ENCODE measurements at regions not wholly inside any gene's neighbourhood (a gene's known extent, or its start where the extent isn't known, plus 50 kb on each side); places are given as distances from the start of the nearest gene placed in this dataset.

GRCh38 chr18:78105611-78106010 is 856.0 kb downstream of the GALR1 start (continued):
- TF ChIP-seq TSHZ2 (CRISPR knock-in tag; IDR thresholded peaks at IDR 0.05) (no peak), ZNF70 (CRISPR knock-in tag; IDR thresholded peaks at IDR 0.05) (no peak), PPARA (CRISPR knock-in tag; IDR thresholded peaks at IDR 0.05; ENCODE audit: borderline replicate concordance) (no peak), BACH2 (CRISPR knock-in tag; IDR thresholded peaks at IDR 0.05; ENCODE audit: borderline replicate concordance) (no peak), TOX (CRISPR knock-in tag; IDR thresholded peaks at IDR 0.05; ENCODE audit: borderline replicate concordance) (no peak), OSR1 (CRISPR knock-in tag; IDR thresholded peaks at IDR 0.05) (no peak)

DNA sequence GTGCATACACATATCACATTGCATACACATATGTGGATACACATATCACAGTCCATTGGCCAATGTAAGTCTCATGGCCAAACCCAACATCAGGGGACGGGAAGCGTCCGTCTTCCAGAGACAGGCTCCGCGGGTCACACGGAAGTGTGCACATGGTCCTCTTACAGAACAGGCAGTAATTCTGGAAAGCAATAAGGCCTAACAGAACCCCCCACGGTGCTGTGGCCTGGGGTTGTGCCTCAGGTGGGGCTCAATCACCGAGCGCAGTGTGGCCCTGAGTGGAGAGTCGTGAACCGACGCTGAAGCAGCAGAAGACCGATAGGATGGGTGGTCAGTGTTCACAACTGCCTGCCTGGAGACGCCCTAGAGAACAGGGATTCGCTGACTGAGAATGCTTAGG is 857.3 kb downstream of the GALR1 start:
- TF ChIP-seq ZNF70 (CRISPR knock-in tag; IDR thresholded peaks at IDR 0.05) = no peak
- no peak for TF ChIP-seq TSHZ2 (CRISPR knock-in tag; IDR thresholded peaks at IDR 0.05)
- no peak for TF ChIP-seq ZC3H10 (CRISPR knock-in tag; IDR thresholded peaks at IDR 0.05)
- TF ChIP-seq ISL1 (CRISPR knock-in tag; IDR thresholded peaks at IDR 0.05) = no peak
- no peak for TF ChIP-seq SNAI2 (CRISPR knock-in tag; IDR thresholded peaks at IDR 0.05)
- TF ChIP-seq ESRRG (CRISPR knock-in tag; IDR thresholded peaks at IDR 0.05) = no peak
- TF ChIP-seq ZFP30 (CRISPR knock-in tag; IDR thresholded peaks at IDR 0.05) = no peak
- no peak for TF ChIP-seq TCF4 (CRISPR knock-in tag; IDR thresholded peaks at IDR 0.05; ENCODE audit: borderline replicate concordance)
- TF ChIP-seq ZNF565 (CRISPR knock-in tag; conservative IDR thresholded peaks at IDR 0.05; ENCODE audit: low read depth) = no peak
- TF ChIP-seq BACH2 (CRISPR knock-in tag; IDR thresholded peaks at IDR 0.05; ENCODE audit: borderline replicate concordance) = no peak
- no peak for TF ChIP-seq GLIS3 (CRISPR knock-in tag; IDR thresholded peaks at IDR 0.05)
- ATAC-seq = no peak

GRCh38 chr18:78107363-78107762 is 857.7 kb downstream of the GALR1 start:
- TF ChIP-seq GLIS3 (CRISPR knock-in tag; IDR thresholded peaks at IDR 0.05) = no peak
- no peak for TF ChIP-seq TOX (CRISPR knock-in tag; IDR thresholded peaks at IDR 0.05; ENCODE audit: borderline replicate concordance)
- TF ChIP-seq ZNF8 (CRISPR knock-in tag; IDR thresholded peaks at IDR 0.05) = no peak
- TF ChIP-seq TCF4 (CRISPR knock-in tag; IDR thresholded peaks at IDR 0.05; ENCODE audit: borderline replicate concordance) = no peak
- no peak for TF ChIP-seq SNAI2 (CRISPR knock-in tag; IDR thresholded peaks at IDR 0.05)
- no peak for TF ChIP-seq ISL1 (CRISPR knock-in tag; IDR thresholded peaks at IDR 0.05)
- TF ChIP-seq CREB5 (CRISPR knock-in tag; IDR thresholded peaks at IDR 0.05; ENCODE audit: low read depth) = no peak
- no peak for TF ChIP-seq PPARA (CRISPR knock-in tag; IDR thresholded peaks at IDR 0.05; ENCODE audit: borderline replicate concordance)
- TF ChIP-seq ZNF565 (CRISPR knock-in tag; conservative IDR thresholded peaks at IDR 0.05; ENCODE audit: low read depth) = no peak
- TF ChIP-seq ZC3H10 (CRISPR knock-in tag; IDR thresholded peaks at IDR 0.05) = no peak
- no peak for TF ChIP-seq TSHZ2 (CRISPR knock-in tag; IDR thresholded peaks at IDR 0.05)
- TF ChIP-seq PATZ1 (CRISPR knock-in tag; IDR thresholded peaks at IDR 0.05; ENCODE audit: borderline replicate concordance) = no peak
- TF ChIP-seq ESRRG (CRISPR knock-in tag; IDR thresholded peaks at IDR 0.05) = no peak
- no peak for TF ChIP-seq BACH2 (CRISPR knock-in tag; IDR thresholded peaks at IDR 0.05; ENCODE audit: borderline replicate concordance)
- no peak for TF ChIP-seq OSR1 (CRISPR knock-in tag; IDR thresholded peaks at IDR 0.05)
- no peak for TF ChIP-seq ARNTL (CRISPR knock-in tag; IDR thresholded peaks at IDR 0.05; ENCODE audit: borderline replicate concordance, low read depth)
- TF ChIP-seq ZNF70 (CRISPR knock-in tag; IDR thresholded peaks at IDR 0.05) = no peak
- TF ChIP-seq ZFP30 (CRISPR knock-in tag; IDR thresholded peaks at IDR 0.05) = no peak
- ATAC-seq = no peak
